GM13976 (cell line): ENCODE measurements at regions not wholly inside any gene's neighbourhood (a gene's known extent, or its start where the extent isn't known, plus 50 kb on each side); places are given as distances from the start of the nearest gene placed in this dataset.
"Not testable (repeated sequence)": the region's sequence is repeated elsewhere in the genome, so short reads cannot be mapped to it uniquely, and the experiment has no call there.

Source experiments
- DNase-seq: peaks from one replicate; pipeline ENCODE4 v3.0.0; 2012; ENCODE audit warnings: low spot score
- CTCF ChIP-seq: IDR thresholded peaks from 2 replicates; pipeline ENCODE4 v1.5.1; 2012; ENCODE audit warnings: borderline replicate concordance, mild to moderate bottlenecking; ENCODE audit not compliant: insufficient read depth; ENCODE audit errors: extremely low read depth, missing control alignments, control extremely low read depth
- in situ Hi-C: fragments of 300-500 bp; cut with MboI; formaldehyde crosslinking; loops from one replicate; pipeline ENCODE4 v1.12.0; 2022; ENCODE audit warnings: low sequenced_read_pairs, mixed read lengths, inconsistent platforms; ENCODE audit not compliant: unreplicated experiment

- not testable (repeated sequence) for DNase-seq
- in situ Hi-C loops = loop anchor here (25.0 kb wide), 1 partner anchor 372 kb away; the partner anchor contains the start of gene ZC3H18
Measured at GRCh38 chr16:88190592-88191095, 192.1 kb upstream of the ZNF469 start.

- in situ Hi-C loops = loop anchor here (25.0 kb wide), 1 partner anchor 371 kb away; the partner anchor contains the start of gene ZC3H18
- DNase-seq = not testable (repeated sequence)
Measured at GRCh38 chr16:88191168-88191567, 191.6 kb upstream of the ZNF469 start.

GRCh38 chr16:88192601-88193000 lies 190.2 kb upstream of the ZNF469 start:
- no peak for TF ChIP-seq CTCF
- in situ Hi-C loops = loop anchor here (25.0 kb wide), 1 partner anchor 370 kb away; the partner anchor contains the start of gene ZC3H18
- DNase-seq = no peak

- in situ Hi-C loops = loop anchor here (25.0 kb wide), 1 partner anchor 368 kb away; the partner anchor contains the start of gene ZC3H18
- peak; percentile 66 for TF ChIP-seq CTCF
Measured at GRCh38 chr16:88193706-88194396, 188.9 kb upstream of the ZNF469 start.

GRCh38 chr16:88194397-88195268 lies 188.1 kb upstream of the ZNF469 start:
- DNase-seq = no peak
- TF ChIP-seq CTCF = no peak
- in situ Hi-C loops = loop anchor here (25.0 kb wide), 1 partner anchor 368 kb away; the partner anchor contains the start of gene ZC3H18

More at GRCh38 chr16:88193706-88194396, 188.9 kb upstream of the ZNF469 start:
- DNase-seq = not testable (repeated sequence)

- DNase-seq = no peak
- in situ Hi-C loops = loop anchor here (25.0 kb wide), 1 partner anchor 367 kb away; the partner anchor contains the start of gene ZC3H18
- TF ChIP-seq CTCF = no peak
Measured at GRCh38 chr16:88195269-88195705, 187.5 kb upstream of the ZNF469 start.

- no peak for TF ChIP-seq CTCF
- no peak for DNase-seq
- in situ Hi-C loops = loop anchor here (25.0 kb wide), 1 partner anchor 366 kb away; the partner anchor contains the start of gene ZC3H18
Measured at GRCh38 chr16:88195911-88196465, 186.8 kb upstream of the ZNF469 start.
